Stomach (tissue), 8 donors: ENCODE measurements at regions not wholly inside any gene's neighbourhood (a gene's known extent, or its start where the extent isn't known, plus 50 kb on each side); places are given as distances from the start of the nearest gene placed in this dataset.

Experiments
- DNase-seq, 2 donors: peaks; one replicate each; pipeline versions ENCODE4 v3.0.0 to v3.0.0-alpha.2; 2013 to 2019
- H3K27ac ChIP-seq, 5 donors: fragments of 200-600 bp in 4 of 5; sonication (generic) in 4 of 5; one replicate each; pipeline ENCODE4 v1.5.1; 2013 to 2019; ENCODE audit warnings: mild to moderate bottlenecking in 1 of 5, moderate library complexity in 1 of 5
- H3K27me3 ChIP-seq, 3 donors: fragments of 200-600 bp; sonication (generic); one replicate each; pipeline ENCODE4 v1.5.1; 2017 to 2019; ENCODE audit warnings: mixed run types in 1 of 3
- H3K36me3 ChIP-seq, 4 donors: fragments of 200-600 bp; sonication (generic); 1 replicate in 3 of 4; 2 replicates in 1 of 4; pipeline ENCODE4 v1.5.1; 2016 to 2019
- H3K4me1 ChIP-seq, 4 donors: fragments of 200-600 bp; sonication (generic); one replicate each; pipeline ENCODE4 v1.5.1; 2016 to 2019
- H3K4me3 ChIP-seq, 4 donors: fragments of 200-600 bp; sonication (generic) in 3 of 4; one replicate each; pipeline ENCODE4 v1.5.1; 2016 to 2019; ENCODE audit warnings: mild to moderate bottlenecking in 1 of 4
- H3K9me3 ChIP-seq, 4 donors: fragments of 200-600 bp; sonication (generic); one replicate each; pipeline ENCODE4 v1.5.1; 2016 to 2019
- EP300 ChIP-seq: sonication (generic); formaldehyde crosslinking; IDR thresholded peaks from one replicate; pipeline ENCODE4 v1.6.1; 2017; ENCODE audit warnings: antibody characterized with exemption
- POLR2A ChIP-seq, 4 donors: fragments of 450-650 bp; IDR thresholded peaks; one replicate each; pipeline ENCODE4 v1.6.1; 2016; ENCODE audit warnings: antibody characterized with exemption in 4 of 4, control low read depth in 2 of 4, mild to moderate bottlenecking in 1 of 4, moderate library complexity in 1 of 4
- POLR2AphosphoS5 ChIP-seq, 3 donors: sonication (generic); formaldehyde crosslinking; IDR thresholded peaks; one replicate each; pipeline ENCODE4 v1.6.1; 2016; ENCODE audit warnings: antibody characterized with exemption in 3 of 3
- WGBS, 5 donors: extraction: QIAGEN DNeasy Blood & Tissue Kit in 3 of 5; methylation state at CpG; one replicate each; pipeline versions ENCODE4 v1.1.5 to v1.1.7; 2013 to 2018; 5-methylcytosine and 5-hydroxymethylcytosine counted together
- intact Hi-C: fragments of 100-400 bp; cut with DNase I; formaldehyde crosslinking; loops from one replicate; pipeline ENCODE4 v1.15.1; 2023; ENCODE audit warnings: low total_unique reads
- TF ChIP-seq, protein P1 (sequence below), 7 experiments: fragments of 450-650 bp in 4 of 7; fragments of 200-600 bp in 3 of 7; sonication (generic) in 3 of 7; IDR thresholded peaks; one replicate each; pipeline ENCODE4 v1.5.1; 2016 to 2019; ENCODE audit warnings: antibody characterized with exemption in 7 of 7, control low read depth in 2 of 7, mild to moderate bottlenecking in 1 of 7
- donor health status: healthy with polysubstance abuse.
- donor health status: Bipolar disorder and iron deficiency.
- donor health status: healthy.

- Histone ChIP-seq H3K4me1 (peaks cover 0 to 14% (median 8%) of the 10 kb centered on the region in 4 donors), H3K27ac (no peak overlapping the region)
- WGBS, 5 donors: 73 to 79% (median 75%) methylated on average over 4 of the region's 4 CpGs
Measured at GRCh38 chr10:4701016-4701415, 125.0 kb upstream of the AKR1E2 start.

GRCh38 chr10:4699950-4700730 is 125.9 kb upstream of the AKR1E2 start:
- H3K4me1 ChIP-seq: peaks cover 0 to 14% (median 8%) of the 10 kb centered on the region in 4 donors
- no peaks in the 10 kb centered on the region for H3K9me3 ChIP-seq
- no peaks in the 10 kb centered on the region for H3K36me3 ChIP-seq
- no peak for DNase-seq
- intact Hi-C loops: no loop called here
- 82 to 88% (median 83%) methylated on average over 3 of the region's 3 CpGs for WGBS, 5 donors
- no peak overlapping the region for H3K27ac ChIP-seq
- H3K27me3 ChIP-seq: no peaks in the 10 kb centered on the region
- no peak overlapping the region for H3K4me3 ChIP-seq
- TF ChIP-seq EP300 (no peak), POLR2A (IDR thresholded peaks at IDR 0.05) (no peak), POLR2AphosphoS5 (IDR thresholded peaks at IDR 0.05) (no peak)
- TF ChIP-seq, protein P1, sequence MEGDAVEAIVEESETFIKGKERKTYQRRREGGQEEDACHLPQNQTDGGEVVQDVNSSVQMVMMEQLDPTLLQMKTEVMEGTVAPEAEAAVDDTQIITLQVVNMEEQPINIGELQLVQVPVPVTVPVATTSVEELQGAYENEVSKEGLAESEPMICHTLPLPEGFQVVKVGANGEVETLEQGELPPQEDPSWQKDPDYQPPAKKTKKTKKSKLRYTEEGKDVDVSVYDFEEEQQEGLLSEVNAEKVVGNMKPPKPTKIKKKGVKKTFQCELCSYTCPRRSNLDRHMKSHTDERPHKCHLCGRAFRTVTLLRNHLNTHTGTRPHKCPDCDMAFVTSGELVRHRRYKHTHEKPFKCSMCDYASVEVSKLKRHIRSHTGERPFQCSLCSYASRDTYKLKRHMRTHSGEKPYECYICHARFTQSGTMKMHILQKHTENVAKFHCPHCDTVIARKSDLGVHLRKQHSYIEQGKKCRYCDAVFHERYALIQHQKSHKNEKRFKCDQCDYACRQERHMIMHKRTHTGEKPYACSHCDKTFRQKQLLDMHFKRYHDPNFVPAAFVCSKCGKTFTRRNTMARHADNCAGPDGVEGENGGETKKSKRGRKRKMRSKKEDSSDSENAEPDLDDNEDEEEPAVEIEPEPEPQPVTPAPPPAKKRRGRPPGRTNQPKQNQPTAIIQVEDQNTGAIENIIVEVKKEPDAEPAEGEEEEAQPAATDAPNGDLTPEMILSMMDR (IDR thresholded peaks at IDR 0.05): no peak

More at GRCh38 chr10:4701016-4701415, 125.0 kb upstream of the AKR1E2 start:
- no peaks in the 10 kb centered on the region for H3K36me3 ChIP-seq
- TF ChIP-seq POLR2A (IDR thresholded peaks at IDR 0.05) (no peak), EP300 (no peak), POLR2AphosphoS5 (IDR thresholded peaks at IDR 0.05) (no peak)
- TF ChIP-seq, protein P1 (IDR thresholded peaks at IDR 0.05): no peak
- no peaks in the 10 kb centered on the region for H3K9me3 ChIP-seq
- H3K27me3 ChIP-seq: no peaks in the 10 kb centered on the region
- no peak for DNase-seq
- intact Hi-C loops: no loop called here
- H3K4me3 ChIP-seq: no peak overlapping the region

GRCh38 chr10:4698075-4698474 is 127.9 kb upstream of the AKR1E2 start:
- Histone ChIP-seq H3K36me3 (no peaks in the 10 kb centered on the region), H3K27ac (no peak overlapping the region), H3K4me1 (no peaks in the 10 kb centered on the region), H3K4me3 (no peak overlapping the region), H3K9me3 (no peaks in the 10 kb centered on the region), H3K27me3 (no peaks in the 10 kb centered on the region)
- no peak for TF ChIP-seq POLR2AphosphoS5 (IDR thresholded peaks at IDR 0.05)
- TF ChIP-seq, protein P1 (IDR thresholded peaks at IDR 0.05): no peak
- TF ChIP-seq EP300: no peak
- no peak for TF ChIP-seq POLR2A (IDR thresholded peaks at IDR 0.05)
- no peak for DNase-seq
- WGBS, 5 donors: 33 to 57% (median 46%) methylated on average over 1 of the region's 1 CpG
- intact Hi-C loops: no loop called here

- no peaks in the 10 kb centered on the region for H3K27me3 ChIP-seq
- H3K27ac ChIP-seq: no peak overlapping the region
- WGBS, 5 donors: 79 to 96% (median 89%) methylated on average over 3 of the region's 3 CpGs
- H3K4me3 ChIP-seq: no peak overlapping the region
- no peaks in the 10 kb centered on the region for H3K36me3 ChIP-seq
- H3K9me3 ChIP-seq: no peaks in the 10 kb centered on the region
- H3K4me1 ChIP-seq: no peaks in the 10 kb centered on the region
- TF ChIP-seq EP300 (no peak), POLR2A (IDR thresholded peaks at IDR 0.05) (no peak), POLR2AphosphoS5 (IDR thresholded peaks at IDR 0.05) (no peak)
- TF ChIP-seq, protein P1 (IDR thresholded peaks at IDR 0.05): no peak
- no peak for DNase-seq
- intact Hi-C loops: no loop called here
Measured at GRCh38 chr10:4696186-4696585, 129.8 kb upstream of the AKR1E2 start.
